Stimulated activated CD8-positive, alpha-beta memory T cell treated with anti-CD3 and anti-CD28 coated beads, Interleukin-7, amount 100 ng/mL, for 1 hour (primary cell): ENCODE measurements at regions not wholly inside any gene's neighbourhood (a gene's known extent, or its start where the extent isn't known, plus 50 kb on each side); places are given as distances from the start of the nearest gene placed in this dataset.
"Not testable (repeated sequence)": the region's sequence is repeated elsewhere in the genome, so short reads cannot be mapped to it uniquely, and the experiment has no call there.

Experiments used
- DNase-seq, 2 donors: peaks; one replicate each; pipeline ENCODE4 v3.0.0-alpha.2; 2020; ENCODE audit warnings: low read depth in 2 of 2

DNA sequence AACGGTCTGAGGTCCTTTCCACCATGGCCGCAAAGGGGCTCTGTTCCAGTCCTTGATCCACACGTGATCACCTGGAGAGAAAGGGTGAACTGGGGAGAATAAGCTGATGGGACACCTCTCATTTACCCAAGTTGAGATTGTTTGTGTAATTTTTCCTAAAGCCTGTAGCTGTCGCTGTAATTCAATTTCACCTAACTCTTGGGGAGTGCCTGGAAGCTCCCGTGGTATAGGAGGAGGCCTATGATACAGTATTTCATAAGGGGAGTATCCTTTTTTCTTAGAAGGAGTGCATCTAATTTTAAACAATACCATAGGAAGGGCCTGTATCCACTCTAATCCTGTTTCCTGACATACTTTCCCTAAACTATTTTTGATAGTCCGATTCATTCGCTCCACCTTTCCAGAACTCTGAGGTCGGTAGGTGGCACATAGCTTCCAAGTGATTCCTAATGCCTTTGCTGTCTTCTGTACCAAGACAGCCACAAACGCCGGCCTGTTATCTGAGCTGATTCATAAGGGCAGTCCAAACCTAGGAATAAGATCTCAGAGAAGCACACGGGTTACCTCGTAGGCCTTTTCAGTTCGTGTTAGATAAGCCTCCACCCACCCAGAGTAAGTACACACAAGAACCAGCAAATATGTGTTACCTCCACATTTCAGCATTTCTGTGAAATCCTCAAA is 78.9 kb upstream of the VEPH1 start:
- not testable (repeated sequence) for DNase-seq

DNA sequence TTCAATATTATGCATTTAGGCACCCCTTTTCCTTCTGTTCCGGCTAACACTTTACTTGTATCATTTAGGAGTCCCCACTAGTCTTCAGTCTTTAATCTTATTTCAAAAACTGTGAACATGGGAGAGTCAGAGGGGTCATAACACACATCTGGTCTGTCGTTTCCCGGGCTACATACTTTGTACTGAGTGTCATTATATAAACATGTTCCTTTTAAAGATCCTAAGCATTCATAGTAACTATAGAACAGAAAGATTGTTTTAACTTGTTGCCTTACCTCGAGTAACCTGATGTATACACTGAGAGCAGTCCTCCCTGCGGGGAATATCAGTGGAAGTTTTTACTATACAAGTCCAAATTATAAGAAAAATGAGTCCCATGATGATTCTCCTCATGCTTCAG is 78.2 kb upstream of the VEPH1 start:
- DNase-seq = no peak

DNA sequence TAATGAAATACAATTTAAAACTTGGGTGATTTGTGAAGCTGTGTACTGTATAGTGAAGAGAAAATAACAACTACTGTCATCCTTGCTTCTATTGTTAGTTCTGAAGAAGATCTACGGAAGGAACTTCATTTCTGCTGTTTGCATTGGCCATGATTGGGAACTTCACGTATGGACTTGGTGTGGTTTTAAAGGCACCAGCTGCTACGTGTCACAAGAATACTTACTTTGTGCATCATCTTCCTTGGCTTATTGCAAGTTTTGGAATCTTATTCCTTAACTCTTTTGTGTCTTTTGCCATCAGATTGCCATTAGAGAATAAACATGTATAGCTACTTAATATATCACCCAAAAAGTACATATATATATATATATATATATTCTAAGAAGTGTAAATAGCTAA is 75.0 kb upstream of the VEPH1 start:
- DNase-seq = no peak

DNA sequence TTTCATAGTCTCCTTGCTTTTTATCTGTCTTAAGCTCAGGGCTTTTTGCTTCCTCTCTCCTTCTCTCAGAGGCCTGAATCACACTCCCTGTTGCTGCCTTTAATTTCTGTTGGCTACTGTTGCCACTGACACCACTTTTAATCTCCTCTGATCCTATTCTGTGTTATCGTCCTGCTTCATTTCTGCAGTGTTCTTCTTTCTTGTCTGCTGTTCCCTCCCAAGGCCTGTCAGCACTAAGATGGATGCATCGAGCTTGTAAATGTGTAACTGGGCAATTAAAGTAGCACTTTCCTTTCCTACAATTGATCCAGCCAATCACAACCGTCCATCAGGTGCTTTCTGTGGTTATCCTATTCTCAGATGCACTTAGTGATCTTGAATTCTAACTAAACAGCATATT is 71.3 kb upstream of the VEPH1 start:
- no peak for DNase-seq

DNA sequence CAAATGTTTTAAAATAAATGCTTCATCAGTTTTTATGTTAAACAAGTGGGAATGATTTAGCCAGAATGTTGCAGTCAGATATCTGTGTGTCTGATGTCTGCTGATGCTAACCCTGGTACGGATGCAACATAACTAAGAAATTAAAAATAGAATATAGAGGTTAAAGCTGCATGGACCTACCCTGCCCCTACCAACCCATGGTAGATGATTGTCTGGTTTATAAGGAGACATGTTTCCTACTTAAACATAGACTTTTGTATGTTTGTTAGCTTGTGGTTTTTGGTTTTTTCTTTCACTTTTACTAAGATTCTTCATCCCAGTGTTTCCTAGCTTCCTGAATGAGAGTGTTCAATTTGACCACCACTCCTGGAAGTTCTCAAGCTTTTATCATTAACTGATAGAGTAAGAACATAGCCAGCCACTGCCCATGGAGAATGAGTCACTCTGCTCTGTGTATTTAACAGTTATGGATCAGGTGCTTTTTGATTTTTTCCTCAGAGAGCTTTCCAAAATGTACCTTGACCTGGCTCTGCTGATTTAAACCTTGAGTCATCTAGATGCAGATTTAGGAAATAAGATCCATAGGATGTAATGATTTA is 70.7 kb upstream of the VEPH1 start:
- no peak for DNase-seq

DNA sequence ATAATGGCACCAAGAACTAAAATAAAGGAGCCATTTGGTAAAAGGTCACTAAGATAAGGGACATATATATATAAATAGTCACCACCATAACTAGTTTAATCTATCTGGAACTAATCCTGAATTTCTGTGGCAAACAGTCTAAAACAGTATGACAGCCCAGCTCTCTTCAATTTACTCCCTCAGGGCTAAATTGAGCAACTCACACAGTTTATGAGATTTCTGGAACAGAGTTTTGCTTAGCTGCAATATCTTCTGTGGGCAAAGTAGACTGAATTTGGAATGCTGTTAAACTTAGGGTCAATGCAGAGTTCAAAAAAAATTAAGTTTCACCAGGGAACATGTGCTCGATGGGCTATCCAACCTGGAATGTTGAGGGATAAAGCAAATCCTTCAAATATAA is 70.1 kb upstream of the VEPH1 start:
- DNase-seq = no peak

DNA sequence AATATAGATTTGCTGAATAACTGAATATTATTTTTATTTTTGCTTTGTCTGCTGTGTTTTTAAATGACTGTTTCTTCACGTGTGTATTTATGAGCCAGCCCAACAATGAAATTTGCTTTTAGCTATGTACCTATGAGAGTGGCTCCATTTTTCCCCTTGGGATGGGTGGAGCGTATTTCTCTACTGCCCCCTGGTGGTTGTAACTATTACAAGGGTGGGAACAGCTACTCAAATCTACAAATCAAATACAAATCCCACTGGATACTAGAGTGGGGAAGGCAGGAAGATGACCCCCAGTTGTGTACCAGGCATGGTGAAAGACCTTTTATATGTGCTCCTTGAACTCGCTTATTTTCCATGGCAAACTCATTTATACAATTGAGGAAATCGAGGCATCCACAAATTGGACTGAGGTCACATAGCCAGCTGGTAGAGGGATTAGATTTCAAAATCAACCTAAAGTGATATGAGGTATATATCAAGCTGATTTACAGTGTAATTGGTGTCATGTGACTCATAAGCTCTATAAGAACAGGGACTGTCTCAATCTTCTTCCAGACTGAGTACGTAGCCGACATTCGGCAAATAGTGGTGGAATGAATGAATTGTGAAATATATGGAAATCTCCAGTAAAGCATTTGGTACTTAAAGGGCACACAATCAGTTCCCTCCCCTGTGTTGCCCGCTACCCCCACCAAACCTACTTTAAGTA is 69.5 kb upstream of the VEPH1 start:
- DNase-seq = no peak

DNA sequence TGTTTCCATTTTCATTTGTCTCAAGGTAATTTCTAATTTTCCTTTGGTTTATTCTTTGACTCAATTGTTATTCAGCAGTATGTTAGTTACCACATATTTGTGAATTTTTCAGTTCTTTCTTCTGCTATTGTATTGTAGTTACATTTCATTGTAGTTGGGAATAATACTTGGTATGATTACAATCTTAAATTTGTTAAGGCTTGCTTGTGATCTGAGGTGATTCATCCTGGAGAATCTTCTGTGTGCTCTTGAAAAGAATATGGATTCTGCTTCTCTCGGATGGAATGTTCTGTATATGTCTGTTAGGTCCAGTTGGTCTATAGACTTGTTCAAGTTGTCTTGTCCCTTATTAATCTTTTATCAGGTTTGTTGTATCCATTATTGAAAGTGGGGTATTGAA is 63.4 kb upstream of the VEPH1 start:
- DNase-seq = no peak

DNA sequence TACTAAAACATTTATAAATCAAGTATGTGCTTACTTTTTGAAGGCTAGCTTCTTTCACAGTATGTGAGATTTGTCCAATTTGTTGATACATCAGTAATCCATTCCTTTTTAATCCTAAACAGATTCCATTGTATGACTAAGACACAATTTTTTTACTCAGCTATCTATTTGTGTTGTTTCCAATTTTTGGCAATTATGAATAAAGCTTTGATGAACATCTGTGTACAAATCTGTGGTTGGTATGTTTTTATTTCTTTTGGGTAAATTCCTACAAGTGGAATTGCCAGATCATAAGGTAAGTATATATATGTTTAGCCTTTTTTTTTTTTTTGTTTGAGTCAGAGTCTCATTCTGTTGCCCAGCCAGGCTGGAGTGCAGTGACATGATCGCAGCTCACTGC is 56.2 kb upstream of the VEPH1 start:
- DNase-seq = no peak
